SU-DHL-6 (cell line): ENCODE measurements at regions not wholly inside any gene's neighbourhood (a gene's known extent, or its start where the extent isn't known, plus 50 kb on each side); places are given as distances from the start of the nearest gene placed in this dataset.
"Not testable (repeated sequence)": the region's sequence is repeated elsewhere in the genome, so short reads cannot be mapped to it uniquely, and the experiment has no call there.

Experiments
- H2AFZ ChIP-seq: fragments of 200-600 bp; sonication (generic); 2 replicates; pipeline ENCODE4 v1.6.1; 2014; ENCODE audit warnings: low read depth, mild to moderate bottlenecking, moderate library complexity, mixed read lengths, antibody characterized with exemption, low read length; ENCODE audit not compliant: severe bottlenecking
- H3F3A ChIP-seq: fragments of 200-600 bp; shearing (Covaris generic); 2 replicates; pipeline ENCODE4 v1.6.0; 2016; ENCODE audit warnings: antibody characterized with exemption, mild to moderate bottlenecking; ENCODE audit not compliant: insufficient read depth
- H3K27ac ChIP-seq: fragments of 200-600 bp; sonication (generic); 2 replicates; pipeline ENCODE4 v1.5.1; 2016; ENCODE audit warnings: low read depth, mild to moderate bottlenecking, low read length, moderate library complexity, mixed read lengths
- H3K27me3 ChIP-seq: fragments of 200-600 bp; sonication (generic), shearing (Covaris generic); 2 replicates; pipeline ENCODE4 v1.6.0; 2014; ENCODE audit warnings: mild to moderate bottlenecking, low read length
- H3K36me3 ChIP-seq: fragments of 200-600 bp; sonication (generic); 2 replicates; pipeline ENCODE4 v1.6.1; 2014; ENCODE audit warnings: mild to moderate bottlenecking, low read length, mixed read lengths
- H3K4me2 ChIP-seq: fragments of 300-600, 200-600 bp; shearing (Covaris generic), sonication (generic); 2 replicates; pipeline ENCODE4 v1.6.0; 2014; ENCODE audit warnings: low read length, low read depth, mild to moderate bottlenecking; ENCODE audit not compliant: poor library complexity, severe bottlenecking
- H3K4me3 ChIP-seq: fragments of 200-600 bp; sonication (generic); 2 replicates; pipeline ENCODE4 v1.5.1; 2014; ENCODE audit warnings: antibody characterized with exemption, low read length, mild to moderate bottlenecking, mixed read lengths; ENCODE audit not compliant: insufficient read depth, poor library complexity, severe bottlenecking
- H3K79me2 ChIP-seq: fragments of 200-600 bp; sonication (generic); 2 replicates; pipeline ENCODE4 v1.6.1; 2014; ENCODE audit warnings: mild to moderate bottlenecking, low read length, moderate library complexity; ENCODE audit not compliant: insufficient read depth
- H3K9ac ChIP-seq: fragments of 200-600 bp; sonication (generic); 2 replicates; pipeline ENCODE4 v1.7.0; 2014; ENCODE audit warnings: mild to moderate bottlenecking, low read length
- H3K9me2 ChIP-seq: fragments of 200-600 bp; sonication (generic); replicated peaks from 2 replicates; pipeline ENCODE4 v1.6.1; 2014; ENCODE audit warnings: low read length; ENCODE audit not compliant: insufficient read depth
- H3K9me3 ChIP-seq: fragments of 200-600 bp; sonication (generic); 2 replicates; pipeline ENCODE4 v1.6.1; 2014; ENCODE audit warnings: low read length, mixed read lengths; ENCODE audit not compliant: insufficient read depth
- H4K20me1 ChIP-seq: fragments of 200-600 bp; sonication (generic); 2 replicates; pipeline ENCODE4 v1.6.1; 2014; ENCODE audit warnings: low read depth, mild to moderate bottlenecking, antibody characterized with exemption, low read length, moderate library complexity, mixed read lengths
- CTCF ChIP-seq: fragments of 200-600 bp; sonication (generic); IDR thresholded peaks from one replicate; pipeline ENCODE4 v1.5.1; 2017; ENCODE audit warnings: antibody characterized with exemption, mild to moderate bottlenecking, low read length, moderate library complexity; ENCODE audit not compliant: insufficient read depth, poor library complexity, severe bottlenecking
- EZH2phosphoT487 ChIP-seq: fragments of 200-600 bp; sonication (generic), shearing (Covaris generic); conservative IDR thresholded peaks from 2 replicates; pipeline ENCODE4 v1.6.1; 2018; ENCODE audit warnings: mild to moderate bottlenecking, antibody characterized with exemption, low read length, moderate library complexity, mixed read lengths

GRCh38 chr4:126539771-126540170, 1093.0 kb upstream of the INTU start:
- no peaks in the 10 kb centered on the region for H3K27me3 ChIP-seq
- no peaks in the 10 kb centered on the region for H3K36me3 ChIP-seq
- H2AFZ ChIP-seq = no peak overlapping the region
- no peaks in the 10 kb centered on the region for H4K20me1 ChIP-seq
- TF ChIP-seq EZH2phosphoT487 (no peak), CTCF (no peak)
- H3K9me3 ChIP-seq = no peaks in the 10 kb centered on the region
- H3K4me3 ChIP-seq = no peak overlapping the region
- no peak overlapping the region for H3K4me2 ChIP-seq
- H3K79me2 ChIP-seq = no peaks in the 10 kb centered on the region
- H3F3A ChIP-seq = no peaks in the 10 kb centered on the region
- no peak overlapping the region for H3K27ac ChIP-seq
- no peak overlapping the region for H3K9ac ChIP-seq
- H3K9me2 ChIP-seq = no peaks in the 10 kb centered on the region

GRCh38 chr4:126541820-126542219, 1090.9 kb upstream of the INTU start:
- Histone ChIP-seq H3K27me3 (no peaks in the 10 kb centered on the region), H3K4me2 (no peak overlapping the region), H3K9ac (no peak overlapping the region), H3K36me3 (no peaks in the 10 kb centered on the region), H4K20me1 (no peaks in the 10 kb centered on the region), H3K27ac (no peak overlapping the region), H2AFZ (no peak overlapping the region), H3K79me2 (no peaks in the 10 kb centered on the region), H3K4me3 (no peak overlapping the region), H3K9me2 (no peaks in the 10 kb centered on the region), H3F3A (no peaks in the 10 kb centered on the region), H3K9me3 (no peaks in the 10 kb centered on the region)
- TF ChIP-seq EZH2phosphoT487 (no peak), CTCF (no peak)

DNA sequence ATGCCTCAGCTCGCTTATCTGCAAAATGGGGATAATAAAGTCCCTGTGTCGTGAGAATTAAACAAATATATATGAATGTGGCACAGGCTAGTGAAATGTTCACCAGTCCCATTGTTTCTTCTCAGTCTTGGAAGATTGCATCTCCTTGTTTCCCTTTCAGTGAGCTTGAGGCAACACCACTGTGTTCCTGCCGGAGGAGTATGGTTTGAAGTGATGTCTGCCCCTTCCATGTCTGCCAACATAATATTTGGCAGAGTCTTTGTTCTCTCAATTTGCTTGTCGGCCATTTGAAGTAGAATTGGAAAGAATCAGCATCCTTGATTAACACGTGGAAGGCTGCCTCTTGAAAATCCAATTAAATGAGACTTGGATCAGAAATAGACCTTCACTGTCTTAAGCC, 1088.5 kb upstream of the INTU start:
- Histone ChIP-seq H3K4me3 (no peak overlapping the region), H3K79me2 (no peaks in the 10 kb centered on the region), H3K36me3 (no peaks in the 10 kb centered on the region), H3K4me2 (no peak overlapping the region), H3K9me2 (no peaks in the 10 kb centered on the region), H2AFZ (no peak overlapping the region), H3K27ac (no peak overlapping the region), H4K20me1 (no peaks in the 10 kb centered on the region), H3K9me3 (no peaks in the 10 kb centered on the region), H3K9ac (no peak overlapping the region), H3K27me3 (no peaks in the 10 kb centered on the region), H3F3A (no peaks in the 10 kb centered on the region)
- TF ChIP-seq EZH2phosphoT487 (no peak), CTCF (no peak)

- not testable (repeated sequence) for H2AFZ ChIP-seq, H3K27me3 ChIP-seq, H3K27ac ChIP-seq, H3K9me3 ChIP-seq, H4K20me1 ChIP-seq, H3K9ac ChIP-seq, H3K36me3 ChIP-seq, H3K9me2 ChIP-seq, H3F3A ChIP-seq, H3K4me3 ChIP-seq, H3K79me2 ChIP-seq, H3K4me2 ChIP-seq
Measured at GRCh38 chr4:126546197-126546596, 1086.6 kb upstream of the INTU start.
